ENCODE measurements at regions not wholly inside any gene's neighbourhood (a gene's known extent, or its start where the extent isn't known, plus 50 kb on each side); places are given as distances from the start of the nearest gene placed in this dataset.

- no peak for DNase-seq
These were observed 977.0 kb downstream of the TBC1D22A start for GRCh38 chr22:47739291-47740015.

- DNase-seq, result no peak
These were observed 976.1 kb downstream of the TBC1D22A start for GRCh38 chr22:47738472-47739013.

- DNase-seq, result no peak
These were observed 974.0 kb downstream of the TBC1D22A start for GRCh38 chr22:47736186-47737034.

GRCh38 chr22:47734511-47734910, 972.1 kb downstream of the TBC1D22A start:
- DNase-seq, result no peak

GRCh38 chr22:47727641-47728040, 965.2 kb downstream of the TBC1D22A start:
- DNase-seq, result no peak

GRCh38 chr22:47724751-47725150, 962.3 kb downstream of the TBC1D22A start:
- DNase-seq, result no peak

GRCh38 chr22:47724030-47724429, 961.6 kb downstream of the TBC1D22A start:
- DNase-seq, result no peak

GRCh38 chr22:47718337-47718736, 955.9 kb downstream of the TBC1D22A start:
- DNase-seq, result no peak

- no peak for DNase-seq
These were observed 954.6 kb downstream of the TBC1D22A start for GRCh38 chr22:47716890-47717615.

GRCh38 chr22:47715866-47716578, 953.6 kb downstream of the TBC1D22A start:
- DNase-seq, result no peak

GRCh38 chr22:47713941-47714340, 951.5 kb downstream of the TBC1D22A start:
- DNase-seq, result no peak

GRCh38 chr22:47710135-47710534, 947.7 kb downstream of the TBC1D22A start:
- no peak for DNase-seq

- DNase-seq, result no peak
These were observed 942.9 kb downstream of the TBC1D22A start for GRCh38 chr22:47705350-47705749.

GRCh38 chr22:47698906-47699305, 936.5 kb downstream of the TBC1D22A start:
- no peak for DNase-seq

GRCh38 chr22:47697861-47698260, 935.4 kb downstream of the TBC1D22A start:
- DNase-seq, result no peak

- DNase-seq, result no peak
These were observed 934.3 kb downstream of the TBC1D22A start for GRCh38 chr22:47696776-47697175.

- DNase-seq, result no peak
These were observed 932.7 kb downstream of the TBC1D22A start for GRCh38 chr22:47695176-47695575.

- no peak for DNase-seq
These were observed 932.2 kb downstream of the TBC1D22A start for GRCh38 chr22:47694536-47695130.

- DNase-seq, result no peak
These were observed 931.2 kb downstream of the TBC1D22A start for GRCh38 chr22:47693606-47694005.

- DNase-seq, result no peak
These were observed 930.4 kb downstream of the TBC1D22A start for GRCh38 chr22:47692811-47693210.

GRCh38 chr22:47691152-47691895, 928.9 kb downstream of the TBC1D22A start:
- DNase-seq, result no peak

All from CD4-positive, alpha-beta T cell treated with Interleukin-17A for 4 hours (primary cell).